Kidney (tissue), 13 donors: ENCODE measurements at regions not wholly inside any gene's neighbourhood (a gene's known extent, or its start where the extent isn't known, plus 50 kb on each side); places are given as distances from the start of the nearest gene placed in this dataset.

Experiments
- DNase-seq, 5 donors: peaks; one replicate each; pipeline ENCODE4 v3.0.0-alpha.2; 2013 to 2020
- FAIRE-seq: peaks from 2 replicates; lab custom pipeline; 2012; peaks lifted over from hg19 to GRCh38; lab: Jason Lieb, UNC
- H3K27ac ChIP-seq, 2 donors: one replicate each; pipeline ENCODE4 v1.7.0; 2013; ENCODE audit warnings: low read depth in 2 of 2, low read length in 2 of 2, inconsistent platforms in 1 of 2
- H3K27me3 ChIP-seq: one replicate; pipeline ENCODE4 v1.7.1; 2013; ENCODE audit warnings: low read length, inconsistent platforms; ENCODE audit not compliant: control insufficient read depth, insufficient read depth
- H3K36me3 ChIP-seq, 3 donors: one replicate each; pipeline versions ENCODE4 v1.7.0 to v1.7.1; 2013; ENCODE audit warnings: low read length in 3 of 3, control low read depth in 1 of 3, inconsistent platforms in 1 of 3; ENCODE audit not compliant: insufficient read depth in 3 of 3, control insufficient read depth in 2 of 3
- H3K4me1 ChIP-seq, 3 donors: one replicate each; pipeline versions ENCODE4 v1.7.0 to v1.7.1; 2013; ENCODE audit warnings: low read length in 3 of 3, inconsistent platforms in 1 of 3, low read depth in 1 of 3; ENCODE audit not compliant: control insufficient read depth in 2 of 3, insufficient read depth in 2 of 3
- H3K4me3 ChIP-seq, 3 donors: one replicate each; pipeline versions ENCODE4 v1.7.0 to v1.8.1; 2013; ENCODE audit warnings: low read length in 3 of 3, control low read depth in 1 of 3, inconsistent platforms in 1 of 3
- H3K9ac ChIP-seq, 3 donors: one replicate each; pipeline versions ENCODE4 v1.7.0 to v1.7.1; 2013; ENCODE audit warnings: low read length in 3 of 3, control low read depth in 1 of 3, inconsistent platforms in 1 of 3
- H3K9me3 ChIP-seq, 3 donors: one replicate each; pipeline versions ENCODE4 v1.7.0 to v1.7.1; 2013; ENCODE audit warnings: low read length in 3 of 3, control low read depth in 1 of 3, inconsistent platforms in 1 of 3; ENCODE audit not compliant: control insufficient read depth in 2 of 3, insufficient read depth in 1 of 3
- intact Hi-C: fragments of 100-400 bp; cut with DNase I; formaldehyde crosslinking; loops from one replicate; pipeline ENCODE4 v1.11.1; 2022
- TF ChIP-seq, protein P1 (sequence below): IDR thresholded peaks from 3 replicates; pipeline ENCODE4 v1.5.1; 2012; ENCODE audit warnings: mild to moderate bottlenecking, moderate library complexity, borderline replicate concordance; ENCODE audit not compliant: insufficient read depth; ENCODE audit errors: extremely low read depth
- donor health status: control.
- donor health status: control.
- donor health status: control.
- donor health status: control.
- donor health status: control.
- donor health status: DM: yes; HTN: yes; CAD: no.
- donor health status: Normal renal cell carcinoma (clear cell type).

DNA sequence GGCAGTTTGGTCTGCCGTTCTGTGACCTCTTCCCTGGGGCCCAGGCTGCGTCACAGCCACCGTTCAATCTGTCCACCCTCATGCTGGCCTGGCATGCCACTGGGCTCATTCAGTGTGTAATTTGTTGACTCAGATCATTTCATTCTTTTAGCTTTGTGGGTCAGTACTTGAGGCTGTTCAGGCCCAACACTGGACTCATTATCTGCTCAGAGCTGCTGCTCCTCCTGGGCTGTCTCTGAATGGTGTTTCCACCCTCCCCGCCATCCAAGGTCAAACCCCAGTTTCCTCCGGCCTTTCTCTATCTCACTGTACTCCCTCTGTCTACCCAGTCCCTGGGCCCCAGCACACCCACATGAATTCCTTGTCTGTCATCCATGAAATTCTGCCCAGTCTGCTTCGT lies 152.4 kb upstream of the NCK2 start:
- FAIRE-seq (no peak), DNase-seq (no peak)
- no peaks in the 10 kb centered on the region for H3K27me3 ChIP-seq
- no peak overlapping the region for H3K9ac ChIP-seq
- intact Hi-C loops, result no loop called here
- no peak overlapping the region for H3K27ac ChIP-seq
- H3K36me3 ChIP-seq, result no peaks in the 10 kb centered on the region
- no peaks in the 10 kb centered on the region for H3K4me1 ChIP-seq
- TF ChIP-seq, protein P1, sequence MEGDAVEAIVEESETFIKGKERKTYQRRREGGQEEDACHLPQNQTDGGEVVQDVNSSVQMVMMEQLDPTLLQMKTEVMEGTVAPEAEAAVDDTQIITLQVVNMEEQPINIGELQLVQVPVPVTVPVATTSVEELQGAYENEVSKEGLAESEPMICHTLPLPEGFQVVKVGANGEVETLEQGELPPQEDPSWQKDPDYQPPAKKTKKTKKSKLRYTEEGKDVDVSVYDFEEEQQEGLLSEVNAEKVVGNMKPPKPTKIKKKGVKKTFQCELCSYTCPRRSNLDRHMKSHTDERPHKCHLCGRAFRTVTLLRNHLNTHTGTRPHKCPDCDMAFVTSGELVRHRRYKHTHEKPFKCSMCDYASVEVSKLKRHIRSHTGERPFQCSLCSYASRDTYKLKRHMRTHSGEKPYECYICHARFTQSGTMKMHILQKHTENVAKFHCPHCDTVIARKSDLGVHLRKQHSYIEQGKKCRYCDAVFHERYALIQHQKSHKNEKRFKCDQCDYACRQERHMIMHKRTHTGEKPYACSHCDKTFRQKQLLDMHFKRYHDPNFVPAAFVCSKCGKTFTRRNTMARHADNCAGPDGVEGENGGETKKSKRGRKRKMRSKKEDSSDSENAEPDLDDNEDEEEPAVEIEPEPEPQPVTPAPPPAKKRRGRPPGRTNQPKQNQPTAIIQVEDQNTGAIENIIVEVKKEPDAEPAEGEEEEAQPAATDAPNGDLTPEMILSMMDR, result no peak
- peaks cover 0 to 5% (median 0%) of the 10 kb centered on the region in 3 donors for H3K9me3 ChIP-seq
- H3K4me3 ChIP-seq, result no peak overlapping the region

DNA sequence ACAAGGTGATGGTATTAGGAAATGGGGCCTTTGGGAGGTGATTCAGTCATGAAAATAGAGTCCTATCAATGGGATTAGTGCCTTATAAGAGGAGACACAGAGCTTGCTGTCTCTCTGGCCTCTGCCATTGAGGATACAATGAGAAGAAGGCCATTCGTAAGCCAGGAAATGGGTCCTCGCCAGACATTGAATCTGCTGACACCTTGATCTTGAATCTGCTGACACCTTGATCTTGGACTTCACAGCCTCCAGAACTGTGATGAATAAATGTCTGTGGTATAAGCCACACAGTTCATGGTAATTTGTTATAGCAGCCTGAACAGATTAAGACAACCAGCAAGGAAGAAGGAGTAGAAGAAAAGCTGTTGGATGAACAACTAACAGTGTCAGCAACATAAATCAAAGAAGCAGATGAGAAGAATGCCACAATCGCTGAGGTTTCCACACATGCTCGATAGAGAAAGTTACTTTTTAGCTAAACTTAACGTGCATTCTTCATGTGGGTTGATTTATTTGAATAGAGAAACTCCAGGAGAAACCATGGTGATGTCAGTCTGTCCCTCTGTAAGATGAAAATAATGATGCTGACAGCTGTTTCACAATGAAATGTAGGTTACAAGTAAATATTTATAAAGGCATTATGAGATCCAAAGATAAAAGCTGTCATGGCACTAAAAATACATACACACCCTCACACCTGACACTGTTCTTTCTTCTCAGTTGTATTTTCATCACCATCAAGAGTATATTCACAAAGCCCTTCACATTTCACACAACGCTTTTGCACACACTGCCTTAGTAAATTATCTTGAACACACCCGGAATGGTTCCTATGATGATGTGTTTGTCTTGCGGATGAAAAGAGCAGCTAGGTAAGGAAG lies 153.7 kb upstream of the NCK2 start:
- H3K27me3 ChIP-seq, result no peaks in the 10 kb centered on the region
- H3K27ac ChIP-seq, result no peak overlapping the region
- H3K4me1 ChIP-seq, result no peaks in the 10 kb centered on the region
- no peak for FAIRE-seq
- intact Hi-C loops, result no loop called here
- H3K36me3 ChIP-seq, result no peaks in the 10 kb centered on the region
- DNase-seq, result no peak
- H3K9ac ChIP-seq, result no peak overlapping the region
- peaks cover 0 to 5% (median 0%) of the 10 kb centered on the region in 3 donors for H3K9me3 ChIP-seq
- H3K4me3 ChIP-seq, result no peak overlapping the region
- TF ChIP-seq, protein P1, result no peak

DNA sequence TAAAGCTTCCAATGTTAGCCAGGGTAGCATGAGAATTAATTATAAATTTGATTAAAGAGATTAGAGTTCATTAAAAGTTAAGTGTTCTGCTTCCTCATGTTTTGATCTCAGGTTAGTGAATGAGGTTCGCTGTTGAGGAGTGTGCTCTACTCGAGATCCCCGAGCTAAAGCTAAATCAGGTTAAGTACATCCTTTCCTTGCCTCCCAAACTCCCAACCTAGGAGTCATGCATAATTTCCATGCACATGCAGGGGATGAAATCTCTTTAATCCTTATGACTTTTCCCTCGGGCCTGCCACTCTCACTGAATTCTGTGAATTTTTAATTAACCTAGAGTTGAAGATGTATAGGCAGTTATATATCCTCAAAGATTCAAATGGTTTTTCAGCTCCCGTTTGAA lies 156.1 kb upstream of the NCK2 start:
- no peak for FAIRE-seq
- H3K4me3 ChIP-seq, result no peak overlapping the region
- no peaks in the 10 kb centered on the region for H3K36me3 ChIP-seq
- TF ChIP-seq, protein P1, result no peak
- intact Hi-C loops, result no loop called here
- H3K27me3 ChIP-seq, result no peaks in the 10 kb centered on the region
- H3K9me3 ChIP-seq, result peaks cover 0 to 5% (median 0%) of the 10 kb centered on the region in 3 donors
- H3K4me1 ChIP-seq, result no peaks in the 10 kb centered on the region
- H3K9ac ChIP-seq, result no peak overlapping the region
- no peak for DNase-seq
- H3K27ac ChIP-seq, result no peak overlapping the region
